ENCODE measurements at regions not wholly inside any gene's neighbourhood (a gene's known extent, or its start where the extent isn't known, plus 50 kb on each side); places are given as distances from the start of the nearest gene placed in this dataset.

DNA sequence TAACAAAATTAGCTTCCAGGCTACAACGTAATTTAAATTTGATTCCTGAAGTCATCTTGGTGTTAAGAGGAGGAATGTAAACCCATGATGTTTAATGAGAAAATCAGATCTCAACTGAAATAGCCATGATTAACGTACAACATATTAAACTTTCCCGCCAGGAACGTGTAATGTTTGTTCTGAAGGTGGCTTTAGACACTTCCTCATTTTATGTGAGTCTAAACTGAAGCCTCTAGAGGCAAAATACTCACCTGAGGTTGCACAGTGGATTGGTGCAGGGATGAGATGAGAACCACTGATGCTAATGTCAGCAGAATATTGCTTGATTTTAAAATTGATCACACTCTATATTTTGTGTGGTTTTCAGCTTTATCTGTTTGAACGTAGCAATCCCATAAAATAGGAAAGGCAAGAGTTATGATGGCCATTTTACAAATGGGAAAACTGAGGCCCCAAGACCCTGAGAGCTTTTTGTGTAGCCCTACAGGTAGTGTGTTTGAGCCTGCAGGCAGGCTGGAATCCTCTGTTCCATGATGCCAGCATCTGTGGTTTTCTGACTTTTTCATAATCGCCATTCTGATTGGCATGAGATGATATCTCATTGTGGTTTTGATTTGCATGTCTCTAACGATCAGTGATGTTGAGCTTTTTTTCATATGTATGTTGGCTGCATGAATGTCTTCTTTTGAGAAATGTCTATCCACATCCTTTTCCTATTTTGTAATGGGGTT, 243.7 kb upstream of the BMPER start:
- no peak for DNase-seq (ENCODE audit: low read depth in 2 of 2)

DNA sequence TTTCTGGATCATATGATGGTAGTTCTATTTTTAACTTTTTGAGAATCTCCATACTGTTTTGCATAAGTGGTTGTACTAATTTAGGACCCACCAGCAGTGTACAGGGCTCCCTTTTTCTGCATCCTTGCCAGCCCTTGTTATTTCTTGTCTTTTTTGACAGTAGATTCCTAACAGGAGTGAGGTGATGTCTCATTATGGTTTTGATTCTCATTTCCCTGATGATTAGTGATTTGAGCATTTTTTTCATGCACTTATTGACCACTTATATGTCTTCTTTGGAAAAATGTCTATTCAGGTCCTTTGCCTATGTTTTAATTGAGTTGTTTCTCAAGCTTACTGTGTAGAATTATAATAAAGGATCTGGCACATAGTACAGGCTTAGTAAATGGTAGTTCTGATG, 238.8 kb upstream of the BMPER start:
- no peak for DNase-seq (ENCODE audit: low read depth in 2 of 2)

DNA sequence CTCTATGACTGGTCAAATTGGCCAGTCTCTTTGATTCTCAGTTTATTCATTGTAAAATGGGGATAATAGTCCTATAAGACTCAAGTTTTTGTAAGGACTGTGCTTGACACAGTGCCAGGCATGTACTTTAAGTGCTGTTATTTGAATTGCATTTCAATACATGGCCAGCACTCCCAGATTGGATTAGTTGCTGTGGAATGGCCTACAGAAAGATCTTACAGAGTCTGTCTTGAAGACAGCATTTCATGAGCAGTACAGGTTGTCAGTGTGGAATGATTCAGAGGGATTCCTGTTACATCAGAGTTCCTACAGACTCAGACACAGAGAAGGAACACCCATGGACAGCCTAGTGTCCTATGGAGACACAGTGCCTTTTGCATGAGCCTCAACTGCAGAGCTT, 238.1 kb upstream of the BMPER start:
- no peak for DNase-seq (ENCODE audit: low read depth in 2 of 2)

DNA sequence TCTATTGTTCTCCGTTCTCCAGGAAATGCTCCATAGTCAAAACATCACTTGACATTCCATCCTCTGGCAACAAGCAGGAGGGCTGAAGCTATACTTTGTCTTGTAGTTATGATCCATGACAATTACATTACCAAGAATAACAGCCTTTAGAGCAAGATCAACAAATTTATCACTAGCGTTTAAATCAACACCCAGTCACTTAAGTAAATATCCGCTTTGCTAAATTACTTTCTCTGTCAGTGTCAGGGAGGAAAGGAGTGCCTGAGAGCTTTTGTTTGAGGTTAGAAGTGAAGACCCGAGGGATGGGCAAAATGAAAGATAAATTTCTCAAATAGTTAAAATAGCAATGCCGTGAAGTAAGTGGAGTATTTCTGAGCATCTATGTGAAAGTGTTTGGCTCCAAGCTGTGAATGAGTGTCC, 236.1 kb upstream of the BMPER start:
- DNase-seq (ENCODE audit: low read depth in 2 of 2): no peak

DNA sequence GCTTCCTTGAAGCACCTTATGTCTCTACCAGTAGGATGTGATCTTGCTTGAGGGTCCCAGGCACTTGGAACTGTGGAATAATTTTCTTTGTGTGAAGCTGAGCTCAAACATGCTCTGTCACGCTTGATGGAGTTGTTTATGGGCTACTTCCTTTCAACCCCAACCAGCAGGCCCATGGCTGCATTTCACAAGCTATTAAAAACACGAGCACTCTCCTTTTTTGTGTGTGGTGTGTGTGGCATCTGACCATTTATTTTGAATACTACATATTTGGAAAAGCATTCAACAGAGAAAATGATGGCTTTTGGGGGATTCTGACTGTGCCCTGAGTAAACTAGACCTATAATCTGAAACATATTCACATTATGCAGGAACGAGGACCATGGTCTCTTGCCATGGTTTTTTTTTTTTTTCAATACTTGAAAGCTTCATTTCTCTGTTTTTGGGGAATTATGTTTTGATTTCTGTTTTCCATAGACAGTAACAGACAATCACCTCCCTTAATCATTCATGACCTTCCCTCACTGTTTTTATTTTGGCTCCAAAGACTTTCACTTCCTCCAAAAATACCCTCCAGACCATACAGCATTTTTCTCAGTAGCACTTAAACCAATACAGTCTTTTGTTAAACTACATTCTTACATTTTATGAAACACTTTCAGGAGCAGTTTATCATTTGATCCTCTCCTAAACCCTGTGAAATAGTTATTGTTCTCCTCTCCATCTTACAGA, 233.6 kb upstream of the BMPER start:
- DNase-seq (ENCODE audit: low read depth in 2 of 2): no peak

DNA sequence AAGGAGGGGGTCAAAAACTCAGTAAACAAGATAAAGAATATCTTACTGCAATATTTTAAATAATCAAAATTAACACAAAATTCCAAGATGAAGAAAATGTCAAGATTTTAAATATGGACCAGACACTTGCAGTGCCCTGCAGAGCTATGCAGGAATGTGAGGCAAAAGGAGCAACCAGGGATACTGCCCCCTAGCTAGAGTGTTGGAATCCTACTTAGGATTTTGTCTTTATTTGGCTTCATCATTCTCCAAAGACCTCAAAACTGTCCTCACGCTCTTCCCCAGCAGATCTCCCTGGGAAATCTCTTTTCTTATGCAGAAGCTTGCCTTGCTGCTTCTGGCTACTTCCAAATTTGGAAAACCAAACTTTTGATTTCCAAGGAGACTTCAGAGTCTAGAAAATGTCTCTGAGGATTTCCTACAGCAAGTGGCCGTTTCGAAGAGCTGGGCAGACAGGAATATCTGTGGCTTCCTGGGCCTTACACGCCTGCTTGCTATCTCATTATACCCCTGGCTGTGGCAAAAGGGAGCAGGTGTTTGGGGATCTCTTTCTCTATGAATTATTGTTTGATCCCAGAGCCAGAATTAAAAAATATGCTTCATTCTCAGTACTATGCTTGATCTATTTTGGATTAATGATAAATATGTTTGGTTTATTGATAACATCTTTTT, 232.2 kb upstream of the BMPER start:
- no peak for DNase-seq (ENCODE audit: low read depth in 2 of 2)

DNA sequence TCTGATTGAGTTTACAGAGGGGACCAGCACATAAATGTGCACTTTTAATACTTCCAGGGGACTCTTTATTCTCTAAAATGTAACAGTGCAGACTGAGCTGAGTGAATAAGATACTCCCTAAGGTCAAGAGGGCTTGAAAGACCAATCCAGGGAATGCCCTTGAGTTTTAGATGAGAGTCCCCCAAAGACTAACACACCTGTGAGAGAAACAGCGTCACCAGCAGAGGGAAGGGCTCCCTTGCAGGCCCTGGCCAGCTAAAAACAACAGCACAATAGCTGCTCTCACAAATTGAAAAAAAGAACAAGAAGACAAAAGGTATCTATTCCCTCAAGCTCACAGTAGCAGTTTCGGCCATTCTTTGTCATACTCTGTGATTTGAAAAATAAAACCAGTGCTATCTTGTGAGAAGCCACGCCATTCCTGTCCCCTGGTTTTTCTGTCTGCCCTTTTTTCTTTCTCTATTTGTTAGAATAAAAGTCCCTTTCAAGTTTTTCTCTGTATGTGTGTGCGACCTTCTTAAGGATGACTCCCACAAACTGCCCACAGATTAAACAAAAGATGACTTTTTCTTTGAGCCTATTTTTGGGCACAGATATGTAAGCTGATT, 230.4 kb upstream of the BMPER start:
- DNase-seq (ENCODE audit: low read depth in 2 of 2): no peak

DNA sequence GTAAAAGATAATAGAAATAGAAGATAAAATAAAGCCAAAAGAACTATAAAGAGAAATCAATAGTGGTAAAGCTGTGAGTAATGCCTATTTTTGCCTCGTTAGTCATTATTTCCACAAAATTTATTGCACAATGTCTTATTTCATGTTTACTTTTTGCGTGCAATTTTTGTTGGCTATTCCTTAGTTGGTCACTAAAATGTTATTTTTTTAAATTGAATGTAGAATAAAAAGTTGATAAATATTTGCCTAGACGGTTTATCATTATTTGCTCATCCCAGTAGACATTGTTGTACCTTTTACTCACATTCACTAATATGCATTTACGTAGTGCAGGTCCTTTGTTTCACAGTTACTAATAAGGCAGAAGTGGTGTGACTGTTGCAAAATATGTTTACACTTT, 227.8 kb upstream of the BMPER start:
- DNase-seq (ENCODE audit: low read depth in 2 of 2): no peak

DNA sequence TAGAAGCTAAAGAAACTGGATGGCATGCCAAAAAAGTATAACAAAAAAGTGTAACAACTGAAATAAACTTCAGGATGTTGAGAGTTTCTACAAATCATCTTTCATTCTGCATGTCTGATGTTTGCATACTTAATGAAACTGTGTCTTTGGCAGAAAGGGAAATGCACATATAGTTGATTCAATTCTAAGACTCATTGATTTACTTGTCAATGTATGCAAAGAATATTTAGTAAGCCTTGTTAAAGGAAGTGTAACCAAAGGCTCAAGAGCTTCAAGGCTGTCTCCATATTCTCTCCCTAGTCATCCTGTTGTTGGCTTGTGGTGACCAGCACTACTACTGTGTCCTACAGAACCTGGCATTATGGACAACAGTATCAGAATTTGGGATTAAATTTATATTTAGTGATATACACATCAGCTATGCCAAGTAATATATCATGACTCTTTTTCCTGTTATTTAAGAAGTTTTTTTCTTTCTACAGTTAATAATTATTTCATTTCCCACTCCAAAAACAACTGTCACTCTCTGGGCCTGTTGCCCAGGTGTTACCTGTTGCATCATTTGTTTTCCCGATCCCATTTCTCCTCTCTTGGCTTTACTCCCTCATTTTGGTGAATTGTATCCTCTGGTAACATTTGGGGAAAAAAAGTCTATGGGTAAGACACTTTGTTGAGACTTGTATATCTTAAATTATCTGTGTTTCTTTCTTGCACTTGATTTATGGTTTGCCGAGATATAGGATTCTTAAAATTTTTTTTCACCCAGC, 226.6 kb upstream of the BMPER start:
- DNase-seq (ENCODE audit: low read depth in 2 of 2): no peak

DNA sequence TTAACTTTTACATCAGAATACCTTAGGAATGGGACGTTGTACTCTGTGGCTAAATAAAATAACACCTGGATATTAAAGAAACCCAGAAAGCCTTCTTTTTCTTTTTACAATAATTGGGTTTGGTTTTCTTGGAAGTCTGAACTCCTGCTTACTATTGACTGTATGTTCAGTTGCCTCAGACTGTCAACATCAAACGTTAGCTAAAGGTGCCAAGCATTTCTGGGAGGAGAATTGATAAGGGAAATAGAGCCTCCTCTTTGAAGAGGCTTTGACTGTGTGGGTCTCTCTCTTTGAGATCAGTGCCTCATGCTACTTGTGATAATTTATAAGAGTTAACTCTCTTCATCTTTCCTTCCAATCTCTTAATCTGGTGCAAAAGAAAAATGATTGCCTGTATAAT, 224.7 kb upstream of the BMPER start:
- DNase-seq (ENCODE audit: low read depth in 2 of 2): no peak

DNA sequence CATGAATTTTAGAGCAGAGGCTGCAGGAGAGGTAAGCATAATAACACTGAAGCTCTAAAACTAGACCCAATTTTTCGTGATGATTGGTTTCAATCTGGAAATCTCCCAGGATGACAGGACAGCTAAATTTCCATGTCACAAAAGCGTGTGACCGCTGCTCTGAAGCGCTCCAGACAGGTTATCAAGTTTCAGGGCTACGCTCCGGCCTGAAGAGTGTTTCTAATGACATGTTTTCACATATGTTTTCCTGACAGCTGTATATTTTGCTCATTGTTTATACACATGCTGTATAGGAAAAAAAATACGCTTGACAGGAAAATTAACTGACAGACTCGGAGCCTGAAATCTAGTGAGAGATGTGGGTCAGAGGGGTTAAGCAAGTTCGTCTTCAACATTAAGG, 219.8 kb upstream of the BMPER start:
- DNase-seq (ENCODE audit: low read depth in 2 of 2): no peak

DNA sequence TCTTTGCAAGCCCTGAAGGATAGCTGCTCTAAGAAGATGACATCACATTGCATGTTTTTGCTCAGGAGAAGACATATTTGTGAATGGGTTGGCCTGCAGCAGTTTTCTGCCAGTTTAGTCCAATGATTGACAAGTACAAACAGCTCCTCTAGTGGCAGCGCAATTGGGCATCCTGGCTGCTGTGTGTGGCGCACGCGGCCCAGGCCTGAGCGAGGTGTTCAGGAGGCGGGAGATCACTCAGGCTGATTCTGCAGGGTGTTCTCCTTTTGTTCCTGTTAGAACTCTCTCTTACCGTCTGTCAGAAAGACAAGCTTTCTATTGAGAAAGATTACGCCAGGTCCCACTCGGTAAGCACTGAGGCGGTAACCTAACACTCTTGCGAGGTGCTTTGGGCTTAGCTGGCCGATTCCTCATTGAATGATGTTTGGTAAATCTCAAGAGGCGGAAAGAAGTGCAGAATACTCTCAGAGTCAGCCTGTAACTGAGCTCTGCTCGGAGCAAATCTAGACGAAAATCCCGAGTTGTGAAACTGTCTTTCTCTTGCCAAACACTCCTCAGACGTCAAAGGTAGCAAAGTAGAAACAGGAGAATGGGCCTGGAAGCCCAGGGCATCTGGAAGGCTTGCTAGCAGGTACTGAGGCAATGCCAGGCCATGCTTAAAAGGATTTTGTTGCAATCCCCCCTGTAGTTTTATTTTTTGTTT, 219.2 kb upstream of the BMPER start:
- no peak for DNase-seq (ENCODE audit: low read depth in 2 of 2)

DNA sequence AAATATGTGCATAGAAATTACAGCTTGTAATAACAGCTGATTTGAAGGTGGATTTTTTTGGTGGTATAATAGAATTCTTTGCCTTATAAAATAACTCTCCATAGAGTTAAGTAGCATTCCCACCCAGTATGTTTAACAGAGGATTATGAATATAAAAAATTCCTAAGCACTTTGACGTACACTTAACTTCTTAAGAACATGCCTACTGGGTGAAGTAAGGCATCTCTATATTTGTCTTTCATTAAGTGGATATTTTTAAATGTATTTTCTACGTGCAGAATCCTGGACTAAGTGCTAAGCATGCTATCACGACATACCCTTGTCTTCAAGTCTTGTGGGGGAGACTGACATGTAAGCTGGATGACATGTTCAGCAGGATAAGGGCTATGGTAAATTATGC, 217.7 kb upstream of the BMPER start:
- no peak for DNase-seq (ENCODE audit: low read depth in 2 of 2)

DNA sequence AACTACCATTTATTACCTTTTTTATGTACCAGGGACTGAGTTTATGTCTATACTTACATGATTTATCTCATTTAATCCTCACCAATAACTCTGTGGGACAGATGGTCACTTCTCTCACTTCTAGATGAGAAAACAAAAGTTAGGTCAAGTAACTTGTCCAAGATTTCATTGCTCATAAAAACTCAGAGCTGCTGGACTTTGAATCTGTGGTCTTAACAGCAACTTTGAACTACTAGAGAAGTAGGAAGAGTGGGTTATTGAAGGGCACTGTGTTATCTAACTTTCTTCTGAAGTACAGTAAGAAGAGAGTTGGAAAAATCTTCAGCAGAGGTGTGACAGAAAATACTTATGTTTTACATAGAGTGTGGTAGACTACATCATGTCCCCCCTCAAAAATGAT, 214.2 kb upstream of the BMPER start:
- no peak for DNase-seq (ENCODE audit: low read depth in 2 of 2)

DNA sequence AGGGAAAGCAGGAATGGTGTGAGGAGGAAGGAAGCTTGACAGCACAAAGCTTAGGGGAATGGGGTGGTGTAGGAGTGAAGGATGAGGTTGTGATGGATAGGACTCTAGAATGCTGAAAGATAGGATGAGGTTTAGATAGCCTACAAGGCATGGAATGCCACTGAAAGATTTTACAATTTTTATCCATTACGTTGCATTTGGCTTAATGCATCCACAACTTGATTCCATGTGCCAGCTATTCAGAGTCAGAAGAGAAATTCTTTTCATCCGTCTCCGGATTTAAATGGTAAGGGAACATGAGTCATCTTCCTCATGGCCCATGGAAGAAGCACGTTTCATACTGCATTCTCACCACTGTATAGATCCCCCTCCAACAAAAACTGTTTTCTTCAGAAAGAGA, 212.4 kb upstream of the BMPER start:
- DNase-seq (ENCODE audit: low read depth in 2 of 2): no peak

DNA sequence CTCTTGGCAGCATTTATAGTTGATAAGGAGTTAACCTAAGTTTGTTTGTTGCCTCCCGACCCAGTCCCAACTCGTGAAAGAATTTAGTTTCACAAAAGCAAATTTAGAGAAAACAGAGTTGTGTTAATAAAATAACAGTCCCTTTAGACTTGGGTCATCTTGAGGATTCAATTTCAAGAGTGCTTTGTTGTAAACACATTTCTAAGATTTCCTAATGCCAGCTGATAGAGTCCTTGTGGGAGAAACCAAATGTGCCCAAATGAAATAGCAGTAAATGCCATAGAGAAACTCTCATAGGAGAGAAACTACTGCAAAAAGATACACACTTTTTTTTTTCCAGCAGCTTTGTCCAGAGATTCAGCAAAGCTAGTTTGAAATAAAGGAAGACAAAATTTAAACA, 211.3 kb upstream of the BMPER start:
- no peak for DNase-seq (ENCODE audit: low read depth in 2 of 2)

DNA sequence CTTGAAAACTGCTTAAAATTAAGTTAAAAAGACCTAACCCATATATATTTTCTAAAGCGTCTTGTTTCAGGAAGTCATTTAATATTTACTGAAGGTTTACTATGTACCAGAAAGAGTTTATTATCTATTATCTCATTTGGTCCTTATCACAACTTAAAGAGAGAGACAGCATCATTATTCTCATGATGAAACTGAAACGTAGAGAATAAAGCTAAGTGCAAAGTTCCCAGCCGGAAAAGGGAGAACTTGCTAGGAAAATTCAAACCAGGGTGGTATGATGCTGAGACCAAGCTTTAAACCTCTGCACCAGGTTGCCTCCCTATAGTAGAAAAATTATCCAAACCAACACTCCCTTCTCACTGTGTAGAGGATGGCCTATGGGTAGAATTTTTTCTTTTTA, 207.7 kb upstream of the BMPER start:
- no peak for DNase-seq (ENCODE audit: low read depth in 2 of 2)

DNA sequence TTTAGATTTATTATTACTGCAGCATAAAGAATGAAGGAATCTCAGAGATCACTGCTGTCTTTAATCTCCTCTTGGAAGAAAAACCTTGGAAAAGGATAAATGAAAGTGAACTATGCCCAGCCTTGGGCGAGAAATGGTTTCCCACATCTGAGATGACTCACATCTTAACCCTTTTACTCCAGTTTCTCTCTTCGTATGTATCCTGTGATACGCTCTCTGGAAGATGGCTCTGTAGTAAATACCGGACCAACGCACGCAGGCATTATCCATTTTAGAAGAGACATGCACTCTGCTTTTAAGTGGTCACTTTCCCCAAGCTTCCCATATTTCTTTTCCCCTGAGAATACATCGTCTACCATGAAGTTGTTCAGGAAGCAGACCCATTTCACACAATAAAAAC, 207.3 kb upstream of the BMPER start:
- DNase-seq (ENCODE audit: low read depth in 2 of 2): no peak

DNA sequence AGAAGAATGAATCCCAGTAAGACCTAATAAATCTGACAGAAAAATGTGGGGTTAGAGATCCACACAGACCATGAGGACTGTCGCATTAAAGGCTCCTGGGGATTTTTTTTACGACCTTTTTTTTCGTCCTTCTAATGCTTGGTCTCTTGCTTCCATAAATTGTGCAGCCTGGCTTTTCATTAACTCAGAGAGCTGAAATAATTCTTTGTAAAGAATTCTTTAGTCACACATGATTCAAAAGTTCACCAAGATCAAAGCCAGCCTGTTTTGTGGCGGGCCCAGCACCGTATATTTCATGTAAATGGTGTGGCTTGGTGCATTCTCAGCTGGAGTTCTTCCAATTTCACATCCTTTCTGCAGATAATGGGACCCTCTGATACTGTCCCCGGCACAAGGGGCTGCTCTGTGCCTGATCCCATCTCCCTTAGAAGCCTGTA, 206.6 kb upstream of the BMPER start:
- no peak for DNase-seq (ENCODE audit: low read depth in 2 of 2)

DNA sequence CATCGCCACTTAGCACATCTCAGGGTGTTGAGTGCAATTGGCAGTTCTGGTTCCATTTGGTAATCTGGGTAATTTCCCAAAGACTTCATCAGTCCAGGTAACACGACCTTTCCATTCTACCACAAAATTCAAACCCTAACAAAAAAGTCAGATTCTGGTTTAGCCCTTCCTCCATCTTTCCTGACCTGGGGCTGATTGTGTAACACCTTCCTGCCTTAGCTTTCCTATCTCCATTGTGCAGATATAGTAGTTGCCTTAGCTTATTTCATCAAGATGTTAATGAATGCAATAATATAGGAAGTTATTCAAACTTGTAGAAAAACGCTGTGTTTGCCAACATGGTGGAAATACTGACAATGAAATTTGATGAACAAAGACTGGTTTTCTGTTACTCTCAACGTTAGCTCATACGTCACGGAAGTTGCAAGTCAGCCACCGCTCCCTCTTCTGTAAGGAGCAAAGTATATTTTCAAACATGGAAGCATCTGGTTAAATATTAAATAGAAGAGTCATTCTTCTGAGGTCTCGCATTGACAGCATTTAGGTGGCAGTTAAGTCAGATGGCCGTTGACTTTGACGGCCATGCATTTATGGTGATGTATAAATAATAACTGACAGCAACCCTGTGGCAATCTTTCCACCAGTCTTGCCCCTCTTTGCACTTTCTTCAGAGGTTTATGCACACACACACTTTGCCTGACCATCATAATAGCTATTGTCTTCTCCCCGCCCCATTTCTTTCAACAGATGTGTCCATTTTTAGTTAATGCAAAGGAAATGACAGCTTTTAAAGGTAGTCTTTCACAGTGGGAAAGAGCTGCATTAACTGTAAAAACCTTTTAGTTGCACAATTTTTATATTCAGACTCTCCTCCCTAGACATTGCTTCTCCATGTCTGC, 205.1 kb upstream of the BMPER start:
- DNase-seq (ENCODE audit: low read depth in 2 of 2): no peak
